PC-9 (cell line): ENCODE measurements at regions not wholly inside any gene's neighbourhood (a gene's known extent, or its start where the extent isn't known, plus 50 kb on each side); places are given as distances from the start of the nearest gene placed in this dataset.

Source experiments
- BruUV-seq: library from RNA; stranded (reverse); fragments of 400-500 nt; replicated peaks from 2 replicates; lab custom pipeline; 2021; lab: Mats Ljungman, UMichigan
- CTCF ChIA-PET: fragments of 300-600 bp; sonication (Branson Sonifier 250); formaldehyde crosslinking; loops from one replicate; lab custom pipeline; 2022; ENCODE audit warnings: antibody characterized with exemption; lab: Charles Lee
- POLR2A ChIA-PET: fragments of 300-600 bp; sonication (Branson Sonifier 250); formaldehyde crosslinking; loops from one replicate; lab custom pipeline; 2022; ENCODE audit warnings: antibody characterized with exemption; ENCODE audit not compliant: unreplicated experiment; lab: Charles Lee
- DNase-seq, 2 experiments: peaks; one replicate each; pipeline versions ENCODE4 v3.0.0 to v3.0.0-alpha.2; 2015 to 2022; ENCODE audit warnings: mixed read lengths in 1 of 2
- H2AFZ ChIP-seq: fragments of 200-600 bp; sonication (generic); 2 replicates; pipeline ENCODE4 v1.8.1; 2017; ENCODE audit warnings: antibody characterized with exemption
- H3F3A ChIP-seq: fragments of 200-600 bp; sonication (generic); 2 replicates; pipeline ENCODE4 v1.8.1; 2017; ENCODE audit warnings: antibody characterized with exemption, mild to moderate bottlenecking, low read depth; ENCODE audit not compliant: insufficient read depth
- H3K27ac ChIP-seq: fragments of 200-600 bp; sonication (generic); 2 replicates; pipeline ENCODE4 v1.6.1; 2016; ENCODE audit warnings: mixed run types
- H3K27me3 ChIP-seq: fragments of 200-600 bp; sonication (generic); 2 replicates; pipeline ENCODE4 v1.6.1; 2016; ENCODE audit warnings: low read depth, mixed run types; ENCODE audit not compliant: insufficient read depth
- H3K36me3 ChIP-seq: fragments of 200-600 bp; sonication (generic); 2 replicates; pipeline ENCODE4 v1.6.1; 2016; ENCODE audit warnings: low read depth, mixed run types
- H3K4me1 ChIP-seq: fragments of 200-600 bp; sonication (generic); replicated peaks from 2 replicates; pipeline ENCODE4 v1.6.1; 2016; ENCODE audit warnings: mixed run types; ENCODE audit not compliant: insufficient read depth
- H3K4me2 ChIP-seq: fragments of 200-600 bp; sonication (generic); 2 replicates; pipeline ENCODE4 v1.6.1; 2017; ENCODE audit warnings: mixed run types
- H3K4me3 ChIP-seq: fragments of 200-600 bp; sonication (generic); 2 replicates; pipeline ENCODE4 v1.6.1; 2016; ENCODE audit warnings: mixed run types
- H3K79me2 ChIP-seq: fragments of 200-600 bp; sonication (generic); 2 replicates; pipeline ENCODE4 v1.6.1; 2017; ENCODE audit warnings: low read depth, mixed run types
- H3K9me2 ChIP-seq: fragments of 200-600 bp; sonication (generic); 2 replicates; pipeline ENCODE4 v1.8.1; 2017; ENCODE audit warnings: mild to moderate bottlenecking; ENCODE audit not compliant: insufficient read depth
- H3K9me3 ChIP-seq: fragments of 200-600 bp; sonication (generic); 2 replicates; pipeline ENCODE4 v1.8.1; 2016; ENCODE audit warnings: low read depth; ENCODE audit not compliant: insufficient read depth
- H4K20me1 ChIP-seq: fragments of 200-600 bp; sonication (generic); 2 replicates; pipeline ENCODE4 v1.8.1; 2017; ENCODE audit not compliant: insufficient read depth
- CTCF ChIP-seq: fragments of 200-600 bp; sonication (generic); conservative IDR thresholded peaks from 2 replicates; pipeline ENCODE4 v1.6.1; 2017; ENCODE audit warnings: mixed run types, antibody characterized with exemption, mild to moderate bottlenecking, moderate library complexity
- EZH2 ChIP-seq: fragments of 200-600 bp; sonication (generic); IDR thresholded peaks from 2 replicates; pipeline ENCODE4 v1.8.0; 2017; ENCODE audit warnings: antibody characterized with exemption, low read depth
- intact Hi-C: fragments of 100-400 bp; cut with micrococcal nuclease; formaldehyde crosslinking; loops from one replicate; pipeline ENCODE4 v1.10.0; 2022; ENCODE audit not compliant: unreplicated experiment

GRCh38 chr6:85887461-85887860 lies 244.8 kb upstream of the SYNCRIP start:
- DNase-seq: no peak

GRCh38 chr6:85868685-85869084 lies 226.0 kb upstream of the SYNCRIP start:
- ChIA-PET POLR2A (no interaction called here), CTCF (no interaction called here)
- Histone ChIP-seq H3K9me2 (no peaks in the 10 kb centered on the region), H4K20me1 (no peaks in the 10 kb centered on the region), H3K27ac (no peak overlapping the region), H3K27me3 (no peaks in the 10 kb centered on the region), H3K9me3 (no peaks in the 10 kb centered on the region), H2AFZ (no peak overlapping the region), H3F3A (no peaks in the 10 kb centered on the region), H3K4me3 (no peak overlapping the region), H3K36me3 (no peaks in the 10 kb centered on the region), H3K79me2 (no peaks in the 10 kb centered on the region), H3K4me2 (no peak overlapping the region), H3K4me1 (no peaks in the 10 kb centered on the region)
- TF ChIP-seq CTCF (no peak), EZH2 (no peak)
- BruUV-seq: no TSS peak
- intact Hi-C loops: no loop called here
- no peak for DNase-seq

More at GRCh38 chr6:85887461-85887860, 244.8 kb upstream of the SYNCRIP start:
- H3K36me3 ChIP-seq: no peaks in the 10 kb centered on the region
- H3K79me2 ChIP-seq: no peaks in the 10 kb centered on the region
- BruUV-seq: no TSS peak
- TF ChIP-seq EZH2: no peak
- TF ChIP-seq CTCF: no peak
- intact Hi-C loops: no loop called here
- no peak overlapping the region for H2AFZ ChIP-seq
- H3K9me3 ChIP-seq: no peaks in the 10 kb centered on the region
- H4K20me1 ChIP-seq: no peaks in the 10 kb centered on the region
- ChIA-PET CTCF (no interaction called here), POLR2A (interaction anchor here (0.7 kb wide), 1 partner anchor 158 kb away, joined by 4 read pairs; no protein-coding TSS in a partner anchor)
- H3K4me3 ChIP-seq: no peak overlapping the region
- H3K27me3 ChIP-seq: no peaks in the 10 kb centered on the region
- no peaks in the 10 kb centered on the region for H3K9me2 ChIP-seq
- H3F3A ChIP-seq: no peaks in the 10 kb centered on the region
- H3K4me2 ChIP-seq: no peak overlapping the region
- H3K4me1 ChIP-seq: no peaks in the 10 kb centered on the region
- H3K27ac ChIP-seq: no peak overlapping the region

GRCh38 chr6:85867595-85867994 lies 224.9 kb upstream of the SYNCRIP start:
- Histone ChIP-seq H3K9me2 (no peaks in the 10 kb centered on the region), H3K4me1 (no peaks in the 10 kb centered on the region), H3K27ac (no peak overlapping the region), H3K9me3 (no peaks in the 10 kb centered on the region), H3K36me3 (no peaks in the 10 kb centered on the region), H4K20me1 (no peaks in the 10 kb centered on the region), H3K4me2 (no peak overlapping the region), H2AFZ (no peak overlapping the region), H3F3A (no peaks in the 10 kb centered on the region), H3K79me2 (no peaks in the 10 kb centered on the region), H3K4me3 (no peak overlapping the region), H3K27me3 (no peaks in the 10 kb centered on the region)
- TF ChIP-seq CTCF (no peak), EZH2 (no peak)
- CTCF ChIA-PET: no interaction called here
- POLR2A ChIA-PET: no interaction called here
- DNase-seq: no peak
- BruUV-seq: no TSS peak
- intact Hi-C loops: no loop called here
